Left ventricle myocardium inferior (tissue), 1 donor: ENCODE measurements at regions not wholly inside any gene's neighbourhood (a gene's known extent, or its start where the extent isn't known, plus 50 kb on each side); places are given as distances from the start of the nearest gene placed in this dataset.

Experiments
- DNase-seq: peaks from one replicate; pipeline ENCODE4 v3.0.0-alpha.2; 2020
- H3K27ac ChIP-seq: fragments of 200-600 bp; replicated peaks from 2 replicates; pipeline ENCODE4 v1.8.0; 2021
- H3K27me3 ChIP-seq: fragments of 200-600 bp; 2 replicates; pipeline ENCODE4 v1.8.0; 2021; ENCODE audit warnings: low read depth
- H3K36me3 ChIP-seq: fragments of 200-600 bp; 2 replicates; pipeline ENCODE4 v1.8.0; 2021
- H3K4me1 ChIP-seq: fragments of 200-600 bp; 2 replicates; pipeline ENCODE4 v1.8.0; 2021
- H3K4me3 ChIP-seq: fragments of 200-600 bp; 2 replicates; pipeline ENCODE4 v1.8.0; 2021; ENCODE audit warnings: mild to moderate bottlenecking, moderate library complexity
- H3K9me3 ChIP-seq: fragments of 200-600 bp; replicated peaks from 2 replicates; pipeline ENCODE4 v1.8.0; 2021
- CTCF ChIP-seq: fragments of 200-600 bp; IDR thresholded peaks from 2 replicates; pipeline ENCODE4 v1.8.0; 2021; ENCODE audit warnings: antibody characterized with exemption, mild to moderate bottlenecking, borderline replicate concordance
- intact Hi-C: fragments of 100-400 bp; cut with micrococcal nuclease; formaldehyde crosslinking; loops from one replicate; pipeline ENCODE4 v1.11.0; 2022
- donor health status: DM: no; HTN: yes; CAD: no; lungs with severe emphysema.

GRCh38 chr5:20434786-20435185 is 446.8 kb upstream of the CDH18 start:
- intact Hi-C loops, result no loop called here
- H3K4me1 ChIP-seq, result no peaks in the 10 kb centered on the region
- no peaks in the 10 kb centered on the region for H3K36me3 ChIP-seq
- no peak overlapping the region for H3K4me3 ChIP-seq
- no peaks in the 10 kb centered on the region for H3K27me3 ChIP-seq
- H3K9me3 ChIP-seq, result no peaks in the 10 kb centered on the region
- DNase-seq, result no peak
- no peak for TF ChIP-seq CTCF
- H3K27ac ChIP-seq, result no peak overlapping the region

- Histone ChIP-seq H3K4me1 (no peaks in the 10 kb centered on the region), H3K27me3 (no peaks in the 10 kb centered on the region), H3K36me3 (no peaks in the 10 kb centered on the region), H3K9me3 (peaks cover 9% of the 10 kb centered on the region), H3K4me3 (no peak overlapping the region), H3K27ac (no peak overlapping the region)
- no peak for TF ChIP-seq CTCF
- intact Hi-C loops, result no loop called here
- DNase-seq, result no peak
These were observed 433.1 kb upstream of the CDH18 start for GRCh38 chr5:20420991-20421595.
